ENCODE measurements at regions not wholly inside any gene's neighbourhood (a gene's known extent, or its start where the extent isn't known, plus 50 kb on each side); places are given as distances from the start of the nearest gene placed in this dataset.

DNA sequence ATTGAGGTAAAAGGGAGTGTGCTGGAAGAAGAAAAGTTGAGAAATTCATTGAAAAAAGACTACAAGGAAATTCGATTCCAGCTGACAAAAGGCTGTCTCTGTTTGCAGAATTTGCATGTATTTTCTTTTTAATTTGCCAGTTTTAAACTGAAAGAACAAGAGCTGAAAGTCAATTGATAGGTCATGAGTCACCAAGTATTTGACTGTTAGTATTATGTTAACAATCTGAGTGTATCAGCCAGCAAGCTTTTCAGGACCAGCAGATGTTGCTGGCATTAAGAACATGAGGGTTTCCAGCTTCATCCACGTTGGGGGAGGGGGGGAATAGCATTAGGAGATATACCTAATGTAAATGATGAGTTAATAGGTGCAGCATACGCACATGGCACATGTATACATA is 726.7 kb downstream of the METTL15 start:
- TF ChIP-seq L3MBTL2 (conservative IDR thresholded peaks at IDR 0.05) = no peak
- no peak for TF ChIP-seq SUZ12 (IDR thresholded peaks at IDR 0.05)
- no peak for TF ChIP-seq FOXM1 (IDR thresholded peaks at IDR 0.05; ENCODE audit: borderline replicate concordance)
- TF ChIP-seq ZNF384 (IDR thresholded peaks at IDR 0.05) = no peak
- TF ChIP-seq SP1 (IDR thresholded peaks at IDR 0.05) = no peak
- no peak for TF ChIP-seq ARNT (IDR thresholded peaks at IDR 0.05)
- TF ChIP-seq, protein P1, sequence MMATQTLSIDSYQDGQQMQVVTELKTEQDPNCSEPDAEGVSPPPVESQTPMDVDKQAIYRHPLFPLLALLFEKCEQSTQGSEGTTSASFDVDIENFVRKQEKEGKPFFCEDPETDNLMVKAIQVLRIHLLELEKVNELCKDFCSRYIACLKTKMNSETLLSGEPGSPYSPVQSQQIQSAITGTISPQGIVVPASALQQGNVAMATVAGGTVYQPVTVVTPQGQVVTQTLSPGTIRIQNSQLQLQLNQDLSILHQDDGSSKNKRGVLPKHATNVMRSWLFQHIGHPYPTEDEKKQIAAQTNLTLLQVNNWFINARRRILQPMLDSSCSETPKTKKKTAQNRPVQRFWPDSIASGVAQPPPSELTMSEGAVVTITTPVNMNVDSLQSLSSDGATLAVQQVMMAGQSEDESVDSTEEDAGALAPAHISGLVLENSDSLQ (IDR thresholded peaks at IDR 0.05) = no peak
- no peak for TF ChIP-seq NFRKB (IDR thresholded peaks at IDR 0.05)
- no peak for TF ChIP-seq ELF4 (IDR thresholded peaks at IDR 0.05)
- no peak for TF ChIP-seq FOXK2 (IDR thresholded peaks at IDR 0.05)
- no peak for TF ChIP-seq LEF1 (IDR thresholded peaks at IDR 0.05; ENCODE audit: borderline replicate concordance)
